K562 (cell line): ENCODE measurements at regions not wholly inside any gene's neighbourhood (a gene's known extent, or its start where the extent isn't known, plus 50 kb on each side); places are given as distances from the start of the nearest gene placed in this dataset.

Experiments used
- CUX1 ChIP-seq: fragments of 200-800 bp; sonication (Bioruptor generic); IDR thresholded peaks from 2 replicates; pipeline ENCODE4 v1.6.1; 2016; ENCODE audit warnings: missing genetic modification characterization, missing compliant biosample characterization
- FUS ChIP-seq: fragments of 200-400 bp; formaldehyde crosslinking; optimal IDR thresholded peaks from 2 replicates; pipeline ENCODE3; 2017; ENCODE audit warnings: low read depth, low read length
- NCOA4 ChIP-seq: fragments of 450-650 bp; IDR thresholded peaks from 2 replicates; pipeline ENCODE4 v1.6.1; 2018; ENCODE audit warnings: mild to moderate bottlenecking; ENCODE audit not compliant: partially characterized antibody
- NCOR1 ChIP-seq: fragments of 450-650 bp; IDR thresholded peaks from 2 replicates; pipeline ENCODE4 v1.6.1; 2016; ENCODE audit warnings: mild to moderate bottlenecking, moderate library complexity
- NFE2L1 ChIP-seq: fragments of 450-650 bp; IDR thresholded peaks from 2 replicates; pipeline ENCODE4 v1.6.1; 2016; ENCODE audit warnings: missing genetic modification characterization, low read depth, mild to moderate bottlenecking, missing compliant biosample characterization, moderate library complexity, borderline replicate concordance
- PPARD ChIP-seq: fragments of 250-450 bp; sonication (Bioruptor Pico); IDR thresholded peaks from 2 replicates; pipeline ENCODE4 v1.8.0; 2022; ENCODE audit warnings: inconsistent platforms, mild to moderate bottlenecking, moderate library complexity
- SP2 ChIP-seq: IDR thresholded peaks from 2 replicates; pipeline ENCODE4 v1.6.1; 2011; ENCODE audit warnings: mild to moderate bottlenecking, low read depth, low read length, moderate library complexity; ENCODE audit not compliant: poor library complexity, severe bottlenecking; ENCODE audit errors: extremely low read depth
- THRB ChIP-seq: fragments of 450-650 bp; formaldehyde crosslinking; conservative IDR thresholded peaks from 2 replicates; pipeline ENCODE4 v1.4.0; 2022; ENCODE audit warnings: mild to moderate bottlenecking, missing genetic modification characterization
- TOE1 ChIP-seq, 2 experiments: fragments of 450-650 bp in 1 of 2; sonication (generic) in 1 of 2; formaldehyde crosslinking in 1 of 2; IDR thresholded peaks; 2 replicates each; pipeline versions ENCODE4 v1.7.1 to v1.8.0; 2016 to 2022; ENCODE audit warnings: borderline replicate concordance in 2 of 2, mild to moderate bottlenecking in 2 of 2, antibody characterized with exemption in 1 of 2, inconsistent platforms in 1 of 2, low read depth in 1 of 2, missing genetic modification reagents in 1 of 2, moderate library complexity in 1 of 2
- TF ChIP-seq, protein P1 (sequence below): IDR thresholded peaks from 3 replicates; pipeline ENCODE4 v1.6.1; 2011; ENCODE audit warnings: borderline replicate concordance, mild to moderate bottlenecking; ENCODE audit not compliant: insufficient read length, insufficient read depth

DNA sequence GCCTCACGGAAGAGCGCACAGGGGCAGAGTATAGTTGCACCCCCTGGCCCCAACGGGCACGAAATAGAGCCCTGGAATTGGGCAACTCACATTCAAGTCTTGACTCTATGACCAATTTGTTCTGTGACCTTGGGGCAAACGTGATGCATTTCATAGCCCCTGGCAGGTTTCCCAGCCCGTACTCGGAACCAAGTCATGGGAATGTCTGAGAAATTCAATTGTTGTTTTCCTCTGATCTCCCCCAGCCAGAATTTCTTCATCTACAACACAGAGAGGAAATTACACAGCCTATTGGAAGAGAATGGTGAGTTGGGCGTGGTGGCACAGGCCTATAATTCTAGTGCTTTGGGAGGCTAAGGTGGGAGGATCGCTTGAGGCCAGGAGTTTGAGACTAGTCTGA lies 322.3 kb upstream of the SULF2 start (continued):
- no peak for TF ChIP-seq CUX1 (CRISPR knock-in tag)
- TF ChIP-seq, protein P1, sequence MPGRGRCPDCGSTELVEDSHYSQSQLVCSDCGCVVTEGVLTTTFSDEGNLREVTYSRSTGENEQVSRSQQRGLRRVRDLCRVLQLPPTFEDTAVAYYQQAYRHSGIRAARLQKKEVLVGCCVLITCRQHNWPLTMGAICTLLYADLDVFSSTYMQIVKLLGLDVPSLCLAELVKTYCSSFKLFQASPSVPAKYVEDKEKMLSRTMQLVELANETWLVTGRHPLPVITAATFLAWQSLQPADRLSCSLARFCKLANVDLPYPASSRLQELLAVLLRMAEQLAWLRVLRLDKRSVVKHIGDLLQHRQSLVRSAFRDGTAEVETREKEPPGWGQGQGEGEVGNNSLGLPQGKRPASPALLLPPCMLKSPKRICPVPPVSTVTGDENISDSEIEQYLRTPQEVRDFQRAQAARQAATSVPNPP = no peak
- TF ChIP-seq PPARD (CRISPR knock-in tag) = no peak
- TF ChIP-seq NFE2L1 (tag) = no peak
- no peak for TF ChIP-seq NCOA4
- TF ChIP-seq TOE1 (IDR thresholded peaks at IDR 0.05; ENCODE audit: borderline replicate concordance) = no peak
- no peak for TF ChIP-seq TOE1 (CRISPR knock-in tag; IDR thresholded peaks at IDR 0.05; ENCODE audit: borderline replicate concordance, low read depth)
- TF ChIP-seq FUS = no peak
- TF ChIP-seq SP2 = no peak
- TF ChIP-seq THRB (CRISPR knock-in tag) = no peak
- TF ChIP-seq NCOR1 = no peak
